WTC11 (cell line): ENCODE measurements at regions not wholly inside any gene's neighbourhood (a gene's known extent, or its start where the extent isn't known, plus 50 kb on each side); places are given as distances from the start of the nearest gene placed in this dataset.

ENCODE experiments used
- ATF1 ChIP-seq: sonication (generic); formaldehyde crosslinking; IDR thresholded peaks from 2 replicates; pipeline ENCODE4 v1.8.1; 2023; ENCODE audit warnings: mild to moderate bottlenecking, moderate library complexity, missing genetic modification reagents
- CTCF ChIP-seq: fragments of 200-600 bp; IDR thresholded peaks from 2 replicates; pipeline ENCODE4 v1.8.0; 2022; ENCODE audit warnings: antibody characterized with exemption
- E2F1 ChIP-seq: sonication (generic); formaldehyde crosslinking; IDR thresholded peaks from 2 replicates; pipeline ENCODE4 v1.8.0; 2022; ENCODE audit warnings: mild to moderate bottlenecking, missing genetic modification reagents
- IRF1 ChIP-seq: sonication (generic); formaldehyde crosslinking; IDR thresholded peaks from 2 replicates; pipeline ENCODE4 v1.8.0; 2023; ENCODE audit warnings: missing genetic modification reagents
- MXD4 ChIP-seq: fragments of 250-450 bp; sonication (Bioruptor Pico); IDR thresholded peaks from 2 replicates; pipeline ENCODE4 v1.8.0; 2021; ENCODE audit warnings: mild to moderate bottlenecking, moderate library complexity, borderline replicate concordance
- MYBL2 ChIP-seq: sonication (generic); formaldehyde crosslinking; IDR thresholded peaks from 2 replicates; pipeline ENCODE4 v1.8.1; 2023; ENCODE audit warnings: mild to moderate bottlenecking, moderate library complexity, missing genetic modification reagents
- NR1H2 ChIP-seq: sonication (generic); formaldehyde crosslinking; IDR thresholded peaks from 2 replicates; pipeline ENCODE4 v1.9.0; 2021; ENCODE audit warnings: mild to moderate bottlenecking, moderate library complexity, missing genetic modification reagents
- NR3C1 ChIP-seq: sonication (generic); formaldehyde crosslinking; conservative IDR thresholded peaks from 2 replicates; pipeline ENCODE4 v1.8.1; 2023; ENCODE audit warnings: low read depth, mild to moderate bottlenecking, missing genetic modification reagents
- RELA ChIP-seq: sonication (generic); formaldehyde crosslinking; IDR thresholded peaks from 2 replicates; pipeline ENCODE4 v1.8.1; 2022; ENCODE audit warnings: missing genetic modification reagents, mild to moderate bottlenecking, borderline replicate concordance
- ZMAT4 ChIP-seq: fragments of 250-450 bp; sonication (Bioruptor Pico); IDR thresholded peaks from 2 replicates; pipeline ENCODE4 v1.9.0; 2021; ENCODE audit warnings: mild to moderate bottlenecking
- ZNF121 ChIP-seq: sonication (generic); formaldehyde crosslinking; IDR thresholded peaks from 2 replicates; pipeline ENCODE4 v1.8.0; 2023; ENCODE audit warnings: missing genetic modification reagents
- ZNF281 ChIP-seq: sonication (generic); formaldehyde crosslinking; IDR thresholded peaks from 2 replicates; pipeline ENCODE4 v1.8.0; 2023; ENCODE audit warnings: mild to moderate bottlenecking, missing genetic modification reagents
- ZNF423 ChIP-seq: fragments of 250-450 bp; sonication (Bioruptor Pico); IDR thresholded peaks from 2 replicates; pipeline ENCODE4 v2.1.2; 2022; ENCODE audit warnings: mild to moderate bottlenecking, moderate library complexity

- no peak for TF ChIP-seq IRF1 (CRISPR knock-in tag)
- TF ChIP-seq CTCF, result no peak
- TF ChIP-seq ZNF121, result no peak
- TF ChIP-seq ZMAT4 (CRISPR knock-in tag), result no peak
- TF ChIP-seq NR1H2, result no peak
- TF ChIP-seq MXD4 (CRISPR knock-in tag), result no peak
- TF ChIP-seq NR3C1, result no peak
- TF ChIP-seq ZNF423 (CRISPR knock-in tag), result no peak
- TF ChIP-seq ZNF281, result no peak
- no peak for TF ChIP-seq E2F1
- TF ChIP-seq ATF1 (CRISPR knock-in tag), result no peak
- TF ChIP-seq MYBL2 (CRISPR knock-in tag), result no peak
- no peak for TF ChIP-seq RELA (CRISPR knock-in tag)
Observed at GRCh38 chr4:134754301-134755019, 552.9 kb upstream of the PABPC4L start.
